DMS53 treated with DMSO at 0.1 percent for 48 hours (cell line): ENCODE measurements at regions not wholly inside any gene's neighbourhood (a gene's known extent, or its start where the extent isn't known, plus 50 kb on each side); places are given as distances from the start of the nearest gene placed in this dataset.

Experiments used
- DNase-seq: peaks from one replicate; lab custom pipeline; 2025; ENCODE audit not compliant: unreplicated experiment; lab: John Stamatoyannopoulos, UW

- no peak for DNase-seq
Measured at GRCh38 chr14:96979611-96980074, 182.5 kb downstream of the VRK1 start.

- no peak for DNase-seq
Measured at GRCh38 chr14:96980835-96981234, 183.7 kb downstream of the VRK1 start.

GRCh38 chr14:96986256-96987085 lies 189.3 kb downstream of the VRK1 start:
- no peak for DNase-seq

- no peak for DNase-seq
Measured at GRCh38 chr14:96987086-96987474, 189.9 kb downstream of the VRK1 start.

- no peak for DNase-seq
Measured at GRCh38 chr14:96987771-96988170, 190.6 kb downstream of the VRK1 start.

- no peak for DNase-seq
Measured at GRCh38 chr14:96989306-96989705, 192.1 kb downstream of the VRK1 start.

GRCh38 chr14:96991226-96991625 lies 194.0 kb downstream of the VRK1 start:
- no peak for DNase-seq

- DNase-seq, result no peak
Measured at GRCh38 chr14:96994999-96995398, 197.8 kb downstream of the VRK1 start.

GRCh38 chr14:96997269-96997668 lies 200.1 kb downstream of the VRK1 start:
- no peak for DNase-seq

- no peak for DNase-seq
Measured at GRCh38 chr14:96997996-96998395, 200.8 kb downstream of the VRK1 start.

GRCh38 chr14:96999654-97000155 lies 202.5 kb downstream of the VRK1 start:
- no peak for DNase-seq

- no peak for DNase-seq
Measured at GRCh38 chr14:97002454-97002853, 205.3 kb downstream of the VRK1 start.

GRCh38 chr14:97005934-97006333 lies 208.8 kb downstream of the VRK1 start:
- no peak for DNase-seq

- no peak for DNase-seq
Measured at GRCh38 chr14:97010491-97011160, 213.4 kb downstream of the VRK1 start.

- no peak for DNase-seq
Measured at GRCh38 chr14:97013878-97014277, 216.7 kb downstream of the VRK1 start.

GRCh38 chr14:97021001-97021400 lies 223.8 kb downstream of the VRK1 start:
- DNase-seq, result no peak

- DNase-seq, result no peak
Measured at GRCh38 chr14:97021571-97022168, 224.5 kb downstream of the VRK1 start.

GRCh38 chr14:97022741-97023140 lies 225.6 kb downstream of the VRK1 start:
- DNase-seq, result no peak

- no peak for DNase-seq
Measured at GRCh38 chr14:97023871-97024270, 226.7 kb downstream of the VRK1 start.

- DNase-seq, result no peak
Measured at GRCh38 chr14:97024300-97024699, 227.1 kb downstream of the VRK1 start.

GRCh38 chr14:97025722-97026121 lies 228.5 kb downstream of the VRK1 start:
- no peak for DNase-seq
